ENCODE measurements at regions not wholly inside any gene's neighbourhood (a gene's known extent, or its start where the extent isn't known, plus 50 kb on each side); places are given as distances from the start of the nearest gene placed in this dataset.

DNA sequence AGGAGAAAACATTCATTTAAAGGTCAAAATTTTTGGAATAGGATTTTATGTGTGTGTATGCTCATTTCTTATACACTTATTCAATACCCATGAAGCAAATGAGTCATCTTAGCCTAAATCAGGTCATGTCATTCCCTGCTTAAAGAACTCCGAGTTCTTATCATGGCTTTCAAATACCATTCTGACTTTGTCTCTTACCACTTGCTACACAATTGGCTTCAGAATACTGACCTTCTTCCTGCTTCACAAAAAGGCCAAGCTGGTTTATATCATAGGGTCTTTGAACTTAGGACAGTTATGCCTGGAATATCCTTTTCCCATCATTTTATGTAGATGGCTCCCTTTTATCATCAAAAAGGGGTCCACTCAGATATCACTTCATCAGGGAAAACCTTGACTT, 652.2 kb upstream of the WWC1 start:
- TF ChIP-seq, protein P1, sequence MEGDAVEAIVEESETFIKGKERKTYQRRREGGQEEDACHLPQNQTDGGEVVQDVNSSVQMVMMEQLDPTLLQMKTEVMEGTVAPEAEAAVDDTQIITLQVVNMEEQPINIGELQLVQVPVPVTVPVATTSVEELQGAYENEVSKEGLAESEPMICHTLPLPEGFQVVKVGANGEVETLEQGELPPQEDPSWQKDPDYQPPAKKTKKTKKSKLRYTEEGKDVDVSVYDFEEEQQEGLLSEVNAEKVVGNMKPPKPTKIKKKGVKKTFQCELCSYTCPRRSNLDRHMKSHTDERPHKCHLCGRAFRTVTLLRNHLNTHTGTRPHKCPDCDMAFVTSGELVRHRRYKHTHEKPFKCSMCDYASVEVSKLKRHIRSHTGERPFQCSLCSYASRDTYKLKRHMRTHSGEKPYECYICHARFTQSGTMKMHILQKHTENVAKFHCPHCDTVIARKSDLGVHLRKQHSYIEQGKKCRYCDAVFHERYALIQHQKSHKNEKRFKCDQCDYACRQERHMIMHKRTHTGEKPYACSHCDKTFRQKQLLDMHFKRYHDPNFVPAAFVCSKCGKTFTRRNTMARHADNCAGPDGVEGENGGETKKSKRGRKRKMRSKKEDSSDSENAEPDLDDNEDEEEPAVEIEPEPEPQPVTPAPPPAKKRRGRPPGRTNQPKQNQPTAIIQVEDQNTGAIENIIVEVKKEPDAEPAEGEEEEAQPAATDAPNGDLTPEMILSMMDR (IDR thresholded peaks at IDR 0.05), result no peak

DNA sequence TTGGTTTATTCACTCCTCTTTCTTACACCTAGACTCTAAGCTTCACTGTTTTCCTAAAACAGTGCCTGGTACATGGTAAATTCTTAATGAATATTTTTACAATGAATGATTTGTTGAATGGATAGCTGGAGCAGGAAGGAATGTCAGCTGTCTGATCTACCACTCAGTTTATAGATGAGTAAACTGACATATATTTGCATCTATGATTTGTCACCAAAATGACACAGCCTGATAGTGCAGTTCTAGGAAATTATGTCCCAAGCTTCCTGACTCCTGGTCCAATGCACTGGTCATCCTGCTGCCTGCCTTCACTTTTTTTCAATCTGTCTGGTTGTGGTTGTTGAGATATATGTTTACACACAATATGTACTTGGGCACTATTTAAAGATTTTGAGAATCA, 651.7 kb upstream of the WWC1 start:
- TF ChIP-seq, protein P1 (IDR thresholded peaks at IDR 0.05), result no peak

DNA sequence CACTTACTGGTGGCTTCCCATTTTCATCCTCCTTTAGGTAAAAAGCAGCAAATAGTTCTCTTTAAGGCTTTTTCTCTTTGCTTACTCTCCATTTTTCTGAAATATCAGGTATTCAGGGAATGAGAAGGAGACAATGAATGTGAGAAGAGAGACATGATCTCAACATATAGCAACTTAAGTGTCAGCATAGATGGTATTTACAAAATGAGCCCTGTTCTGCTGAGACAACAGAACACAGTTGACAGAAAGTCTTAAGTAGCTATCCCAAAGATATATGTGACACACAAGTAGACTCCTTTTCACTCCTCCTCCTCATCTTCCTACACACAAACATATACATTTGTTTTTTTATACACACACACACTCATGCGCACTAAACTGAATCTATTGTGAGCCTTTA, 649.3 kb upstream of the WWC1 start:
- TF ChIP-seq, protein P1 (IDR thresholded peaks at IDR 0.05), result no peak

DNA sequence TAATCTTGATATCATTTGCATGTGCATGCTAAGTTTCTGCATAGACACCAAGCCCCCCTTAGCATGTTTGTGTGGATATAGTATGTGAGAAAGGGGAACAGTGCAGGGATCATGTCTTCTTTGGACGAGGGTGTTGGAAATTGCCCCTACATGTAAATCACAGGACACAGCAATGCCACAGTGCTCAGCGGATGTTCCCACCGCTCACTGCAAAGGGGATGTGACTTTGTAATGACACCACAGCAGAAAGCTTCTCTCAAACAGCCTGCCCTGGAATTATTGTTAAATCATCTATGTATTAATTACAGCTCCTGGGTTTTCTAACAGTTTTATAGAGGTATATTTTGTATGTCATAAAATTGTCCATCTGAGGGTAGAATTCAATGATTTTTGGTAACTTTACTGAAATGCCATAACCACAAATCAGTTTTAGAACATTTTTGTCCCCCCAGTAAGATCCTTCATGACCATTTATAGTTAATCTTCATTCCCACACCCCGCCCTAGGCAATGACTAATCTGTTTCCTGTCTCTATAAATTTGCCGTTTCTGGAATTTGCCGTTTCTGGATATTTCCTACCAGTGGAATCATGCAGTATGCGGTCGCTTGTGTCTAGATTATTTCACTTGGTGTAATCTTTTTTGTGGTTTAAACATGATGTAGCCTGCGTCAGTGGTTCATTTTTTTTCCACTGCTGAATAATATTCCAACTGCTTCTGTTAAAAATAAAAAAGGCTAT, 648.5 kb upstream of the WWC1 start:
- TF ChIP-seq, protein P1 (IDR thresholded peaks at IDR 0.05), result no peak

DNA sequence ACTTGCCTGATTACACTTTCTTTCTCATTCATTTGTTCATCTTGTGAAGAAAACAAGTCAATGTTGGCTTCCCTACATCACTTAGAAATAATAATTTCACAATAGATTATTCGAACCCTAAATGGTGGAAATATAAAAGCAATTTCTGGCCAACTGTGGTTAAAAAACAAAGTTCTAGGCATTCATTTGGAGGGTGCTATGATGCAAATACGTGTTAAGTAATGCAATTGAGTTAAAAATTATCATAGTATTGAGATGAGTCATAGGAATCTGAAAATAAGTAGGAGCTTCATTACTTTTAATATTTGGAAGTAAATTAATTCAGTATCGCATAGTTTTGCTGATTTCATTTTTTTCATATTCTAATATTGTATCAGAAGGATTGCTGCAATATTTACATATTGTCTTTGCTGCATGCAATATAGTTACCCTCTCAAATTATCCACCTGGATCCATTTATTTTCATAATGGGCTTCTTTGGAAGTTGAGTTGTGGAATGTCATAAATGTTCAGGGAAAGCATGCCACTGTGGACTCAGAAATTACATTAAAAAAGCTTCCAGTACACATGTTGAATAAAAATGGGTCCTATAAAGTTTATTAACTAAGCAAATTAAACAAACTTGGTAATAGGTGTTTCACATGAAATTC, 647.7 kb upstream of the WWC1 start:
- TF ChIP-seq, protein P1 (IDR thresholded peaks at IDR 0.05), result no peak

DNA sequence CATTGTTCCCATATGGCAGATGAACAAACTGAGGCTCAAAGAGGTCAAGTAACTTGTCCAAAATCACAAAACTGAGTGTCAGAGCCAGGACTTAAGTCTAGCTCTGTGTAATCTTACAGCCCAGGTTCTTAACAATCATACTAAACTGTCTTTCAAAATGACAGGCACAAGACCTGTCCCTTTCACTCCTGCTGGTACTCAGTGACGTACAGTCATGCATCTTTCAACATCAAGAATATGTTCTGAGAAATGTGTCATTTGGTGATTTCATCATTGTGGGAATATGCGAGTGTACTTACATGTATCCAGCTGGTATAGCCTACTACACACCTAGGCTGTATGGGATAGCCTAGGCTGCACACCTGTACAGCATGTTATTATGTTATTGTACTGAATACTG, 646.8 kb upstream of the WWC1 start:
- TF ChIP-seq, protein P1 (IDR thresholded peaks at IDR 0.05), result no peak

DNA sequence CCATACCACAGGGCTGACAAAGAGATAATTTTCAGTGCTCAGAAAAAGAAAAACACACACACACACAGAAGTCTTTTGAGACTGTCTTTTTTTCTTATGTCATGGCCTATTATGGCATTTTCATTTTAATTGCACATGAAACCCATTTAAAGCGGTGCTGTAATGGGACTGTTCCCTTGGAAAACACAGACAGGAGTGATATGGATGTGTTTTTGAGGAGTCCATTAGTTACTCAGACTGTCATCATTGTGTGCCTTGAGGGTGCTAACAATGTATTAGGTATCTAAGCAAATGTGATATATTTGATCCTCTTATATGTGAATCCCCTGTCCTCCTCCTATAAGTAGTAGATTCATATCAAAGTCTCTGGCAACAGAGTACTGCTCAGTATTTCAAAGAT, 642.0 kb upstream of the WWC1 start:
- TF ChIP-seq, protein P1 (IDR thresholded peaks at IDR 0.05), result no peak

Measured in LNCAP (cell line).